GM19351 (cell line): ENCODE measurements at regions not wholly inside any gene's neighbourhood (a gene's known extent, or its start where the extent isn't known, plus 50 kb on each side); places are given as distances from the start of the nearest gene placed in this dataset.
"Not testable (repeated sequence)": the region's sequence is repeated elsewhere in the genome, so short reads cannot be mapped to it uniquely, and the experiment has no call there.

ENCODE experiments used
- ATAC-seq: cut with Tn5 transposase; IDR thresholded peaks from one replicate; pipeline ENCODE4 v1.9.1; 2021; ENCODE audit warnings: mild to moderate bottlenecking, moderate library complexity; ENCODE audit not compliant: unreplicated experiment

DNA sequence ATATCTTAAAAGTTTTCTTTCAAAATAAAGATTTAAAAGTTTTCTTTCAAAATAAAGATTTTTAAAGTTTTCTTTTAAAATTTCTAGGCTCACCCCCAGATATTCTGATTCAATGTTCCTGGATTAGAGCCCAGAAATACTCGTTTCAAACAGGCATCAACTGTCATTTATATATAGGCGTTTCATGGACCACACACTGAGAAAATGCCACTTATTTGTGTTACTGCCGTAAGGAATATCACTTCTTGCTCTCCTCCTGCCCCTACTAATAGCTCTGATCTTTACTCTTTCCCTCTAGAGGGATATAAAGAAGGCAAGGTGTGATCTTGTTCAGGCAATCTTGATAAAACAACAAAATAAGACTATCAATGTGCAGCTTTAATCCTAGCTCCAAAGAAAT, 1324.1 kb downstream of the CDH8 start:
- ATAC-seq = no peak

DNA sequence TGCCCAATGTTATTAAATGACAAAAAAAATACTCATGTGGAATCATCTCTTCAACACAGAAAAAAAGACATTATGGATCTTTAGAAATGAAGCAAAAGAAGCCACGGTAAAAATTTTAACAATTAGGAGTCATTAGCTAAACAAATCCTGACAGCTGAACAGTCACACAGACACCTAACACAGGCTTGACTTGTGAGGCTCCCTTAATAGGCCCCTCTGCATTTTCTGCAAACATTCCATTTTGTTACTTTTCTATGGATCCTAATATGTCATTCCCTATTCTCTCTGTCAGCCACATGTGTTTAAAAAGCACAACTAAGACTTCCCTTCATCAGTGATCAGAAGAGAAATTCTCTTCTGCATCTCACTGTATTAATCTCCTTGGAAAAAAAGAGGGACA, 1331.5 kb downstream of the CDH8 start:
- no peak for ATAC-seq

DNA sequence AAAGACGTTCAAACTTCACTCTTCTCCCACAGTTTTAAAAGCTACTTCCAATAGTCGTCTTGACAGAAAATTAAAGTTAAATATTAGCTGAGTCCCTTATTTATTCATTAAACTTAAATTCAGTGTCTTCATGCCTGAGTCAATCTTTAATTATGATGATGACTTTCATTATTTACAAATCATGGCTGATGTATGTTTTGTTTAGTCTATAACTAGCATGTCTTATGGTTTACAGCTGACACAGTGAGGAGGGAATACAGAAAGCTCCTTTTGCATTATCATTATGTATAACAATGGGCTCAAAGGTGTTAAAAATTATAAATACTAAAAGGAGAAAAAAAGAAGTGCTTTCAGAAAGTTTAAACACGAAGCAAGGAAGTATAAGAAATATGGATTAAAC, 1333.1 kb downstream of the CDH8 start:
- no peak for ATAC-seq

DNA sequence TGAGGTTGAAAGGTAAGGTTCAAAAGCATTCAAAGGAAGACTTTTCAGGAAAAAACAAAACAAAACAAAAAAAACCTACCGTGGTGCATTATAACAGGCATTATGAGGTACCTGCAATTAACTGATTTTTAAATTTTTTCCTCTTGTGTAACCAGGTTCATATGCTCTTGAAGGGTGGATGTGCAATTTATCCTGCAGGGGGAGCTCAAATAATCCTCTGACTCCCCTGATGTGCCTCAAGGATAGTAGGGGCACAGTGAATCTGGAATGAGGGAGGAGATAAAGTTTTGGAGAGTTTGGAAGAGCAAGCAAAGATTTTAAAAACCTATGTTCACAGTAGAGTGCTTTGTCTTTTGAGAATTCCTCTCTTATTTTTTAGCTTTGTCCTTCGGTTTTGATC, 1349.4 kb downstream of the CDH8 start:
- ATAC-seq = no peak

DNA sequence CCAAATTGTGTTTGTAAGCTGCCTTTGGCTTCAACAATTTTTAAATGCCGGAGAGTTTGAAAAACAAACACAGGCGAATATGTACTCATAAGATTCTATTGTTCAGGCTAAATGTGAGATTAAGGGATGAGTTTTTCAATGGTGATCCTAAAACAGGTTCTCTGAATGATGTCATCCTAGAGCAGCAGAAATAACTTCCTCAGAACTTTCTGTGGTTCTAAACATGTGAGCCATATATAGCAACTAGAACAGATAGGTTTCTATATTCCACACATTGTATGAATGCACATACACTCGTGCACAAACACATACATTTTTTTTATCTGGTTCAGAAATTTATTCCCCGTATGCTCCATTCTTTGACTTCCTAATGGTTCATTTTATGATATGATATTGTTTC, 1352.2 kb downstream of the CDH8 start:
- no peak for ATAC-seq

DNA sequence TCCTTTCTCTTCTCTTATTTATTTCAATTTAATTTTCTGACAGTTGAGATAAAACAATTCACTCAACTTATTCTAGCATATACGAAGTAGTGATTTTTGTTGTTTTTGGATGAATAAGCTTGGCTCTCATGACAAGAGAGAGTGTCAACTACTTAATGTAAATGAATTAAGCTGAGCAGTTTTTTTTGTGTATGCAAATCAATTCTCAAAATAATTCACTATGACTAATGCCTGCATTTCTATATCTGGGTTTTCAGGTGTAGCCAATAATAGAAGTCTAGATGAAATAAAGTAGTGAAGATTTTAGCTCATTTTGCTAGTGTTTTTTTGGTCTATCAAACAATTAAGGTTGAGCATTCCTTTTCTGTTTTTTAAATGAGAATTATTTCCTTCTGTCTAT, 1354.0 kb downstream of the CDH8 start:
- ATAC-seq = no peak

DNA sequence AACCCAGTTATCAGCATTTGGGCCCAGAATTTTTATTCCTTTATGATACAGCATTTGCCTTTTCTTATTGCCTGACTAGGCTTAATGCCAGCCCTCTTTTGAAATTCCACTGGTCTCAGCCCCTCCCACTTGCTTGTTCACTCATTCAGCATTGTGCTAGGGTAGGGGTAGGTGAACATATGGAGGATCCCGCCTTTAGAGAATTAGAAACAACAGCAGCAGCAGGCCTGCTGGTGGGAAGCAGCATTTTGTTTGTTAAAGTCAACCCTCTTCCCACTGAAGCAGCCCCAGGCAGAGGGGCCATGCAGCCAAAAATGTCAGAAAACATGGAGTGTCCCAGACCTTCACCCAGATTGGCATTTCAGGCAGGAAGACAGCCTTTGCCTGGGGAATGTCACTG, 1355.2 kb downstream of the CDH8 start:
- no peak for ATAC-seq

DNA sequence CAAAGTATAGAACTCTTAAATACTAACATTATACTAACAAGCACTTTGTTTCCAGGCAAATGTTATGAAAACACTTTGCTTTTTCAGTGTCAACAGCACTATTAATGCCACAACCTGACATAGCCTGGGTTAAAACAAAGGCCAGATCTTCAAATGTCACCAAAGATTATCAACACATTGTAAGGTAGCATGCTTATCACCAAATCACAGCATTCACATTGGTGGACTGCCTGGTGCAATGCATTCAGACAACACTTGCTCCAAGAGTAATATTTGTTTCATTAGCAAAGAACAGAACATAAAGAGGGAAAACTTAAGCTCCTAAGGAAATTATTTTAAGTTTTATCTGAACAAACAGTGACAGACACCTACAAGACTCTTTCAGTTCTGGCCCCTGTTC, 1361.2 kb downstream of the CDH8 start:
- no peak for ATAC-seq

DNA sequence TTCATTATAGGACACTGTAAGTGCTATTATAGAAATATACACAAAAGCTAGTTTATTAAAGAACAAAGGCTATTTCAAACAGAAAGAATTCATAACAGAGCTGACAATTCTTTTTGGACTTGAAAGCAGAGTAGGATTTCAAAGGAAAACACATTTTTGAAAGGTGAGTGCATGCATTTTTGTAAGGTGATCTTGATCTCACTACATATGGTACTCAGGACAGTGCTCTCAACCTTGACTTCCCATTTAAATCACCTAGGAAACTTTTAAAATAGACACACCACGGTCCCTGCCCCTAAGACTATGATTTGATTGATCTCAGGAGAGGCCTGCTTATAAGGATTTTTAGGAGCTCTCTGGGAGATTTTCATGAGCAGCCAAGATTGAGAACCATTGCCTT, 1362.0 kb downstream of the CDH8 start:
- ATAC-seq = no peak

DNA sequence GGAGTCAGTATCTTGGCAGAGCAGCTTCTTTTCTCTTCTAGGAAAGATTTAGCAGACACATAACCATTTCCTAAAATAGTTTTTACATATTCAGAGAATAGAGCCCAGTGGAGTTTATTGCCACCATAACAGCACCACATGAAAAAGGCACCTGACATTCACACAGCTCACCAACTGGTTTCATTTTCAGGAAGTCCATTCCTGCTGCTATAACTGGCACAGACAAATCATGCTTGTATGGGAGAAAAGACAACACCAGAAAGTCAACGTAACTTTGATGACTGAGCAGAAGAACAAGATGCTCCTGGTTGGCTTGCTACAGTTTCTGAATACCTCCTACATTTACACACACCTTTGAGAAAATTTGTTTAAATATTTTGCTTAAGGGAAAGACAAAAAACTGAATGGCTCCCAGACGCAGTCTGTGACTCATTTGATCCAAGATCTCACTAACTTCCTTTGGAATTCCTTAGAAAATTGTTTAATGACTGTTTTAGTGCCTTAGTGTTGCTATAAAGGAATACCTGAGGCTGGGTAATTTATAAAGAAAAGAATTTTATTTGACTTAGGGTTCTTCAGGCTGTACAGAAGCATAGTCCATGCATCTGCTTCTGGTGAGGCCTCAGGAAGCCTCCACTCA, 1380.6 kb downstream of the CDH8 start:
- no peak for ATAC-seq

DNA sequence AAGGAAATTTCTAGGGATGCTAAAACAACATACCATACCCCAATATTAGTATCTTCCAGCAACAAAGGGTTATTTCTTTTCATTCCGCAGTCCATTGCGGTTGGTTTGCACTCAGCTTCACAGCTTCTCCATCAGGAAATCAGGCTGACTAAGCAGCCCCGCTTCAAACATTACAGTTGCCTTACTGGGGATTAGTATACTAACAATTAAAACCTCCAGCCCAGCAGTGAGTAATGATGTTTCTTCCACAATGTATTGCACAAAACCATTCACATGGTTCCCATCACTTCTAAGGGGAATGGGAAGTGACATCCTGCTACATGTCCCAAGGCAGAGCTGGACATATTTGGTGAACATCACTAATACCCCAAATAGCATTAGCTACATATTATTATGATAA, 1384.9 kb downstream of the CDH8 start:
- ATAC-seq = no peak

DNA sequence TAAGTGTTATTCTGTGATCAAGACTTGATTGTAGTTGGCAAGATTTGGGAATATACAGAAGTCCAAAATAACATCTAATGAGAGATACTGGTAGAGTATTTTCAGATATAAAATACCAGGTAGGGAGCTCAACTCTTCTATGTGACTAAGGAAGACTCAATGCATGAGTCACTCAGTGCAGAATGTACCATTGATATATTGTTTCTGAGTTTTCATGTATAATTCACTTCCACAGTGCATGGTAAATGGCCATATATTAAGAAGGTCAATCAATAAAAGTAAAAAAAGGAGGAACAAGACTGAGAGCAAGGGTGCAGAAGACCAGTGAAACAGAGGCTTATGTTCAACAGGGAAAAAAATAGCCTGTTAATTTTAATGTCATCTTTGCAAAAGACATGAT, 1387.9 kb downstream of the CDH8 start:
- ATAC-seq = no peak

DNA sequence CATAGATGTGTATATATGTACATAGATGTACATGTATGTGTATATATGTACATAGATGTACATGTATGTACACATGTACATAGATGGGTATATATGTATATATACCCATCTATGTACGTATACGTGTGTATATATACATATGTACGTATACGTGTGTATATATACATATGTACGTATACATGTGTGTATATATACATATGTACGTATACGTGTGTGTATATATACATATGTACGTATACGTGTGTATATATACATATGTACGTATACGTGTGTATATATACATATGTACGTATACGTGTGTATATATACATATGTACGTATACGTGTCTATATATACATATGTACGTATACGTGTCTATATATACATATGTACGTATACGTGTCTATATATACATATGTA, 1388.8 kb downstream of the CDH8 start:
- ATAC-seq = not testable (repeated sequence)

DNA sequence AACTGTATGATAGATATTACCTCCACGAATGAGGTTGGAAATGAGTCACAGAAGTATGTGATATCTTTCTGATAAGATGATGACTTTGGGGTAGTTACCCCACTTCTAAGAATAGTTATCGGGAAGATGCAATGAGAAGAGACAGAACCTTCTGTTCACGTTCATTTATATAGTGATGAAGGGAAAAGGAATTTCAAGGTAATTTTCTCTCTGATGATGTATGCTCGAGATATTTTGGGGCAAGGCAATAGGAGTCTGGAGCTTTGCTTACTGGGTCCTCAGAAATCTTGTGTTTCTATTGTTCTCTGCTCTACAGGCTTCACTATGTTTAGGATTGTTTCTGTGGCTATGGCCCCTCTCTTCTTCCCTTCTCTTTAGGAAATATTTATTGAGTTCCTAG, 1389.6 kb downstream of the CDH8 start:
- ATAC-seq = no peak

DNA sequence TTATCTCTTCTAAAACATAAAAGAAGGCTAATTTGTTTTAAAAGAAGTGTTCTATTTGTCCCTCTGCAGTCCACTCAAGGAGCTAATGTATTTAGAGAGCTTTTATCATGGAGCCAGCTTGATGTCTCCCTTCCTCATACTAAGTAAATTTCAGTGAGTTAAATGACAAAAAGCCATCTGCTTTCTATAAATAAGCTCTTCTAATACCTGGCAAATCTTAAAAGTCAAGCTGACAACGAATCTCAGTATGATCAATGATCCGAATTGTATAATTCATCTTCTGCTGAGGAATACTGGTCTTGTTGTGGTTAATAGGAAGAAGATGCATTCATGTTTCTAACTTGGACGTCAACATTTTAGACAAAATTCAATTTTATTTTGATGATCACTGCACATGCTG, 1390.7 kb downstream of the CDH8 start:
- no peak for ATAC-seq

DNA sequence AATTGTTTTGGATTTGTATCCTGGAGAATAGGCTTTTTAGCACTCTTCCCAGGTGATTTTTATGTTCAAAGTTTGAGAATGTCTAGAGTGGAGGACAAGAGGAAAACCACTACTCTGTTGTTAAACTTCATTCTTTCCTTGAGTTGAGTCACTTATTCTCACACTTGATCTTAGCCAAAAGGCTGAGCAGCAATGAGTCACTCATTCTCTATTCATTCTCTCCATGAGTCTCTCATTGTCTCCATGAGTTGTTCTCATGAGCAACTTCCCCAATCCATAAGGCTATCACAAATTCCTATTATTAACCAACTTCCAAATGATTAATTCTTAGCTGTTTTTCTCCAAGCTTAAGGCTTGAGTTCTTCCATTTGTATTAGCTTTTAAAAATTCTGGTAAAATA, 1393.3 kb downstream of the CDH8 start:
- no peak for ATAC-seq

DNA sequence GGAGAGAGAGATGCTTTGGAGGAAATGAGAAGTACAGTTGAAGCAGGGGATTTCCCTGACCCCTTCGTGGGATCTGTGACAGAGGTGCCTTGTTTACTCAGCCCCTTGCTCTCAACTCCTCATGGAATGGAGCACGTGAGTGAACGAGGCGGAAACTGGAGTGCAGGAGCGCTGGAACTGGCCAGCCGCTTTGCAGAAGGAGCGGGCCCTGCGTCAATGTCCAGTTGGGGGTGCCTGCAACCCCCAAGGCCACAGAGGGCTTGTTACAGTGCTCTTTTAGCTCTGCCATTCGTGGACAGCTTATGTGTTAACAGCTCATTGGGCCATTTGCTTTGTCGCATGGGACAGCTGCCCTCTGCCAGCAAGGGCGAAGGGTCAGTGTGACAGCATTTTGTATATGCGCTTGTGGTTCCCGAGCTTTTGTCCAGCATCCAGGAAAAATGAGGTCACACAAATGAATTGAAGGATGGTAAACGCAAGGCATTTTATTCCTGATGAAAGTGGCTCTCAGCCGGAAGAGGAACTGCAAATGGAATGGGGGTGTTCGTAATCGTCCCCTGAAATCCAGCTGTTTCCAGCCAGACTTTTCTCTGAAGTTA, 1395.1 kb downstream of the CDH8 start:
- ATAC-seq = no peak

DNA sequence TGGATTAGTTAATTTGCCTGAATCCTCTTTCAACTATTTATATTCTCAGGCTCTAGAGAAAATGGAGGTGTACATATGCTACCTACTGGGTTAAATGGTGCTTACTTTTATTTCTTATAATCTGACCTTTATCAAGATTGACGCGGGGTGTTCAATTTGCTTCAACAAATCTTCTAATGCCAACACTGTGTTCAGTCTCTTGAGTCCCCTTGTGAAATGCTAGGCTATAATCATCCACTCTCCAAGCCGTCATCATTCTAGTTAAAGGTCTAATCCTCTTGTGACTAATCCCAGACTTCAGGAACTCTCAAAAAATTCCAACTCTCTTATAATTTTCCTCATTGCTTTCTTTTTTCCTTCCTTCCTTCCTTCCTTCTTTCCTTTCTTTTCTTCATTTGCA, 1396.2 kb downstream of the CDH8 start:
- no peak for ATAC-seq

DNA sequence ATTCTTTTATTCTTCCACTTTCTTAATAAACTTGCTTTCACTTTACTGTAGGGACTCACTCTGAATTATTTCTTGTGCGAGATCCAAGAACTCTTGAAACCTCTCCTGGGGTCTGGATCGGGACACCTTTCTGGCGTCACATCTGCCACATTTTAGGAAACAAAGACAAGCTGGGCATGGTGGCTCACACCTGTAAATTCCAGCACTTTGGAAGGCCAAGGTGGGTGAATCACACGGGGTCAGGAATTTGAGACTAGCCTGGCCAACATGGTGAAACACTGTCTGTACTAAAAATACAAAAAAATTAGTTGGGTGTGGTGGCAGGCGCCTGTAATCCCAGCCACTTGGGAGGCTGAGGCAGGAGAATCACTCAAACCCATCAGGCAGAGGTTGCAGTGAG, 1399.6 kb downstream of the CDH8 start:
- ATAC-seq = not testable (repeated sequence)

DNA sequence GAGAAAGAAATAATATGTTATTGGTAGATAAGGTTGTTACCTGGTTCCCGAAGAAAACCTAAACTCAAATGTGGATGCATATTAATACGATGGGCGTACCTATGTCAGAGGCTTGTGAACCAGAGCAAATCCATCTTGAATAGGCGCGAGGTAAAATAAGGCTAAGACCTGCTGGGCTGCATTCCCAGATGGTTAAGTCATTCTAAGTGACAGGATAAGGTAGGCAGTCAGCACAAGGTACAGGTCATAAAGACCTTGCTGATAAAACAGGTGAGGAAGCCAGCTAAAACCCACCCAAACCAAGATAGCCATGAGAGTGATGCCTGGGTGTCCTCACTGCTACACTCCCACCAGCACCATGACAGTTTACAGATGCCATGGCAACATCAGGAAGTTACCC, 1400.1 kb downstream of the CDH8 start:
- ATAC-seq = no peak

DNA sequence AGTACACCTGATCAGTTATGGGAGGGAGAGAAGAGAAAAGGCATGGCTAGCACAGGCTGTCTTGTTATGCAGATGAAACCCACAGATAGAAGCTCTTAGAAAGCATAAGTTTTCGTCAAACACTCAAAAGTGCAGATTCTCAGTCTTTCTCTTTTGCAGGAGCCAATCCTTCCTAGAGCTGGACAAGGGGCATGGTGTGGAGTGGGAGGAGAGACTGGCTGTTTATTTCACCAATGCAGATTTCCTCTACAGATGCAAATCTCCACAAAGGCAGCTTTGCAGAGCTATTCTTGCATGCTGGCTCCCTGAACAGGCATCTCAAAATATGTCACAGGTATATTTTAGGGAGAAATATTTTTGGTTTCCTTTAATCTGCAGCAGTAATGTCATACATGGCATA, 1400.7 kb downstream of the CDH8 start:
- no peak for ATAC-seq

DNA sequence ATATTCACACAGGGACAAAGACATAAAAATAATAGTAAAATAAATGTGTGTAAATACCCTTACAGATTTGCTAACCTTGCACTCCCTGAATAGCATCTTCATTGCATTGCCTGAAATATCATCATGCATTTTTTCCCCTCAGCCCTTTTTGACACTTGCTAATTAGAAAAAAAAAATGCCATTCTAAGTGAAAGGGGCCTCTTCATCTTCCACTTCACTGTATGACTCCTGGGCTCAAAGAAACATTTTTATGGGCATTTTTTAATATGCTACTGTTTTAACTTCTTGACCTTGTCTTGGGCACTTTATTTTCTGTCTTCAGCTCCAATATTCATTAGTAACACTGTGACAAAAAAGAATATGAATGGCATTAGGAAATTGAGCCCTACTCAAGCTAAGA, 1424.4 kb downstream of the CDH8 start:
- ATAC-seq = no peak

DNA sequence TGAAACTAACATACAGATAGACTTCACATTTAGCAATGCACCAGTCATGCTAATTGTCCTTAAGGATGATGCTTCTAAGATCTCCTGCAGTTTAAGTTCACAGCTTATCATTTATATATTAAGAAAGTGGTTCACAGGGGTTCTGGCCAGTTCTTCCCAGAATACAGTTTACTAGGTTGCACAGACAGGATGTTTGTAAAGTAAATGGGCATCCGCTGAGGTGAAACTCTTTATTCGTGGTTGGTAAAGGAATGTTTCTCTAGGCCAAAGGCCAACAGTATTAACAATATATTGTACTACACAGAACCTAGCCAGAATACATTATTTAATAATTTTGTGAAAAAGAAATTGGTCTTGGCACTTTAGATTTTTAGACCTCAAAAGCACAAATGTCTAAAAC, 1427.3 kb downstream of the CDH8 start:
- no peak for ATAC-seq
